ENCODE measurements at regions not wholly inside any gene's neighbourhood (a gene's known extent, or its start where the extent isn't known, plus 50 kb on each side); places are given as distances from the start of the nearest gene placed in this dataset.

GRCh38 chr9:20042128-20042711 lies 253.4 kb upstream of the SLC24A2 start:
- no peak overlapping the region for H3K27ac Mint-ChIP-seq
- no peaks in the 10 kb centered on the region for H3K36me3 Mint-ChIP-seq (ENCODE audit: low read depth)
- H3K9me3 Mint-ChIP-seq: no peaks in the 10 kb centered on the region
- no peak overlapping the region for H3K4me3 Mint-ChIP-seq
- no peaks in the 10 kb centered on the region for H3K27me3 Mint-ChIP-seq
- peaks cover 28% of the 10 kb centered on the region for H3K4me1 Mint-ChIP-seq (ENCODE audit: low read depth)

GRCh38 chr9:20041697-20042081 lies 252.9 kb upstream of the SLC24A2 start:
- H3K9me3 Mint-ChIP-seq: no peaks in the 10 kb centered on the region
- no peak overlapping the region for H3K4me3 Mint-ChIP-seq
- no peaks in the 10 kb centered on the region for H3K36me3 Mint-ChIP-seq (ENCODE audit: low read depth)
- H3K27ac Mint-ChIP-seq: no peak overlapping the region
- H3K27me3 Mint-ChIP-seq: no peaks in the 10 kb centered on the region
- H3K4me1 Mint-ChIP-seq (ENCODE audit: low read depth): peaks cover 28% of the 10 kb centered on the region

- Mint-ChIP-seq H3K4me1 (ENCODE audit: low read depth) (peaks cover 28% of the 10 kb centered on the region), H3K27ac (no peak overlapping the region), H3K4me3 (no peak overlapping the region), H3K36me3 (ENCODE audit: low read depth) (no peaks in the 10 kb centered on the region), H3K9me3 (no peaks in the 10 kb centered on the region), H3K27me3 (no peaks in the 10 kb centered on the region)
These were observed 252.3 kb upstream of the SLC24A2 start for GRCh38 chr9:20040991-20041696.

GRCh38 chr9:20037699-20038098 lies 248.9 kb upstream of the SLC24A2 start:
- peaks cover 9% of the 10 kb centered on the region for H3K4me1 Mint-ChIP-seq (ENCODE audit: low read depth)
- H3K27ac Mint-ChIP-seq: no peak overlapping the region

GRCh38 chr9:20033511-20033910 lies 244.7 kb upstream of the SLC24A2 start:
- H3K36me3 Mint-ChIP-seq (ENCODE audit: low read depth): no peaks in the 10 kb centered on the region
- H3K27me3 Mint-ChIP-seq: no peaks in the 10 kb centered on the region
- H3K4me3 Mint-ChIP-seq: no peak overlapping the region
- H3K27ac Mint-ChIP-seq: no peak overlapping the region
- no peaks in the 10 kb centered on the region for H3K4me1 Mint-ChIP-seq (ENCODE audit: low read depth)
- no peaks in the 10 kb centered on the region for H3K9me3 Mint-ChIP-seq

More at GRCh38 chr9:20037699-20038098, 248.9 kb upstream of the SLC24A2 start:
- no peaks in the 10 kb centered on the region for H3K27me3 Mint-ChIP-seq
- no peaks in the 10 kb centered on the region for H3K36me3 Mint-ChIP-seq (ENCODE audit: low read depth)
- H3K9me3 Mint-ChIP-seq: no peaks in the 10 kb centered on the region
- H3K4me3 Mint-ChIP-seq: no peak overlapping the region

GRCh38 chr9:20032413-20033006 lies 243.7 kb upstream of the SLC24A2 start:
- Mint-ChIP-seq H3K4me3 (no peak overlapping the region), H3K9me3 (no peaks in the 10 kb centered on the region), H3K27ac (no peak overlapping the region), H3K36me3 (ENCODE audit: low read depth) (no peaks in the 10 kb centered on the region), H3K27me3 (no peaks in the 10 kb centered on the region), H3K4me1 (ENCODE audit: low read depth) (no peaks in the 10 kb centered on the region)

GRCh38 chr9:20031836-20032235 lies 243.0 kb upstream of the SLC24A2 start:
- Mint-ChIP-seq H3K36me3 (ENCODE audit: low read depth) (no peaks in the 10 kb centered on the region), H3K4me3 (no peak overlapping the region), H3K27ac (no peak overlapping the region), H3K9me3 (no peaks in the 10 kb centered on the region), H3K4me1 (ENCODE audit: low read depth) (no peaks in the 10 kb centered on the region), H3K27me3 (no peaks in the 10 kb centered on the region)

- H3K27me3 Mint-ChIP-seq: no peaks in the 10 kb centered on the region
- H3K27ac Mint-ChIP-seq: no peak overlapping the region
- no peak overlapping the region for H3K4me3 Mint-ChIP-seq
- no peaks in the 10 kb centered on the region for H3K9me3 Mint-ChIP-seq
- no peaks in the 10 kb centered on the region for H3K36me3 Mint-ChIP-seq (ENCODE audit: low read depth)
- no peaks in the 10 kb centered on the region for H3K4me1 Mint-ChIP-seq (ENCODE audit: low read depth)
These were observed 241.8 kb upstream of the SLC24A2 start for GRCh38 chr9:20030671-20031070.

GRCh38 chr9:20030221-20030620 lies 241.4 kb upstream of the SLC24A2 start:
- Mint-ChIP-seq H3K27me3 (no peaks in the 10 kb centered on the region), H3K4me1 (ENCODE audit: low read depth) (no peaks in the 10 kb centered on the region), H3K9me3 (no peaks in the 10 kb centered on the region), H3K36me3 (ENCODE audit: low read depth) (no peaks in the 10 kb centered on the region), H3K27ac (no peak overlapping the region), H3K4me3 (no peak overlapping the region)

- no peaks in the 10 kb centered on the region for H3K27me3 Mint-ChIP-seq
- no peak overlapping the region for H3K4me3 Mint-ChIP-seq
- H3K4me1 Mint-ChIP-seq (ENCODE audit: low read depth): no peaks in the 10 kb centered on the region
- no peaks in the 10 kb centered on the region for H3K9me3 Mint-ChIP-seq
- no peaks in the 10 kb centered on the region for H3K36me3 Mint-ChIP-seq (ENCODE audit: low read depth)
- H3K27ac Mint-ChIP-seq: no peak overlapping the region
These were observed 240.0 kb upstream of the SLC24A2 start for GRCh38 chr9:20028849-20029231.

GRCh38 chr9:20028192-20028848 lies 239.5 kb upstream of the SLC24A2 start:
- H3K9me3 Mint-ChIP-seq: no peaks in the 10 kb centered on the region
- no peaks in the 10 kb centered on the region for H3K4me1 Mint-ChIP-seq (ENCODE audit: low read depth)
- no peaks in the 10 kb centered on the region for H3K36me3 Mint-ChIP-seq (ENCODE audit: low read depth)
- H3K27ac Mint-ChIP-seq: no peak overlapping the region
- H3K4me3 Mint-ChIP-seq: no peak overlapping the region
- no peaks in the 10 kb centered on the region for H3K27me3 Mint-ChIP-seq

- H3K36me3 Mint-ChIP-seq (ENCODE audit: low read depth): no peaks in the 10 kb centered on the region
- no peaks in the 10 kb centered on the region for H3K27me3 Mint-ChIP-seq
- peaks cover 3% of the 10 kb centered on the region for H3K4me1 Mint-ChIP-seq (ENCODE audit: low read depth)
- H3K9me3 Mint-ChIP-seq: no peaks in the 10 kb centered on the region
- H3K27ac Mint-ChIP-seq: no peak overlapping the region
- no peak overlapping the region for H3K4me3 Mint-ChIP-seq
These were observed 235.2 kb upstream of the SLC24A2 start for GRCh38 chr9:20023961-20024571.

- no peaks in the 10 kb centered on the region for H3K36me3 Mint-ChIP-seq (ENCODE audit: low read depth)
- no peaks in the 10 kb centered on the region for H3K27me3 Mint-ChIP-seq
- H3K4me1 Mint-ChIP-seq (ENCODE audit: low read depth): peaks cover 3% of the 10 kb centered on the region
- no peaks in the 10 kb centered on the region for H3K9me3 Mint-ChIP-seq
- H3K4me3 Mint-ChIP-seq: no peak overlapping the region
- H3K27ac Mint-ChIP-seq: no peak overlapping the region
These were observed 234.5 kb upstream of the SLC24A2 start for GRCh38 chr9:20023210-20023905.

- no peaks in the 10 kb centered on the region for H3K9me3 Mint-ChIP-seq
- H3K4me1 Mint-ChIP-seq (ENCODE audit: low read depth): peaks cover 3% of the 10 kb centered on the region
- no peak overlapping the region for H3K4me3 Mint-ChIP-seq
- no peak overlapping the region for H3K27ac Mint-ChIP-seq
- no peaks in the 10 kb centered on the region for H3K27me3 Mint-ChIP-seq
- no peaks in the 10 kb centered on the region for H3K36me3 Mint-ChIP-seq (ENCODE audit: low read depth)
These were observed 233.6 kb upstream of the SLC24A2 start for GRCh38 chr9:20022410-20022809.

All from stimulated activated naive CD8-positive, alpha-beta T cell treated with anti-CD3 and anti-CD28 coated beads, Interleukin-15, Interleukin-2, amounts not matched to agents 100 ng/mL and 50 ng/mL, for 24 hours (primary cell).